Muscle of back (tissue), 3 donors: ENCODE measurements at regions not wholly inside any gene's neighbourhood (a gene's known extent, or its start where the extent isn't known, plus 50 kb on each side); places are given as distances from the start of the nearest gene placed in this dataset.
A peak's percentile ranks its signal among the peaks of the same experiment; 100 is the strongest.
"Not testable (repeated sequence)": the region's sequence is repeated elsewhere in the genome, so short reads cannot be mapped to it uniquely, and the experiment has no call there.

Source experiments
- DNase-seq, 3 donors: peaks; one replicate each; pipeline versions ENCODE4 v3.0.0 to v3.0.0-alpha.2; 2013

- no peak for DNase-seq
Measured at GRCh38 chr9:25453875-25454274, 224.4 kb downstream of the TUSC1 start.

GRCh38 chr9:25449503-25449902 lies 228.7 kb downstream of the TUSC1 start:
- DNase-seq, result no peak

- DNase-seq, result not testable (repeated sequence)
Measured at GRCh38 chr9:25445721-25446120, 232.5 kb downstream of the TUSC1 start.

GRCh38 chr9:25442526-25442925 lies 235.7 kb downstream of the TUSC1 start:
- peak in 1 of 3 donors; percentile 2 for DNase-seq

- DNase-seq, result no peak
Measured at GRCh38 chr9:25427898-25428297, 250.3 kb downstream of the TUSC1 start.

- DNase-seq, result no peak
Measured at GRCh38 chr9:25427290-25427689, 251.0 kb downstream of the TUSC1 start.

- DNase-seq, result no peak
Measured at GRCh38 chr9:25421560-25421959, 256.7 kb downstream of the TUSC1 start.

- DNase-seq, result no peak
Measured at GRCh38 chr9:25418974-25419373, 259.3 kb downstream of the TUSC1 start.

- peak in 1 of 3 donors; percentile 10 for DNase-seq
Measured at GRCh38 chr9:25415718-25416117, 262.5 kb downstream of the TUSC1 start.

GRCh38 chr9:25412646-25413045 lies 265.6 kb downstream of the TUSC1 start:
- no peak for DNase-seq

GRCh38 chr9:25397746-25398145 lies 280.5 kb downstream of the TUSC1 start:
- DNase-seq, result no peak

- no peak for DNase-seq
Measured at GRCh38 chr9:25396828-25397227, 281.4 kb downstream of the TUSC1 start.

GRCh38 chr9:25381141-25381540 lies 297.1 kb downstream of the TUSC1 start:
- DNase-seq, result no peak

GRCh38 chr9:25377039-25377438 lies 301.2 kb downstream of the TUSC1 start:
- DNase-seq, result no peak

GRCh38 chr9:25374281-25374680 lies 304.0 kb downstream of the TUSC1 start:
- DNase-seq, result no peak

GRCh38 chr9:25366906-25367305 lies 311.3 kb downstream of the TUSC1 start:
- DNase-seq, result no peak

GRCh38 chr9:25353783-25354182 lies 324.5 kb downstream of the TUSC1 start:
- DNase-seq, result no peak

GRCh38 chr9:25350011-25350410 lies 328.2 kb downstream of the TUSC1 start:
- DNase-seq, result no peak

GRCh38 chr9:25322142-25322541 lies 356.1 kb downstream of the TUSC1 start:
- DNase-seq, result no peak

- DNase-seq, result peak; percentile 40 to 83 (median 42)
Measured at GRCh38 chr9:25310961-25311360, 367.3 kb downstream of the TUSC1 start.

- no peak for DNase-seq
Measured at GRCh38 chr9:25308549-25308948, 369.7 kb downstream of the TUSC1 start.

GRCh38 chr9:25302601-25303000 lies 375.6 kb downstream of the TUSC1 start:
- peak in 2 of 3 donors; percentile 2 to 17 for DNase-seq

GRCh38 chr9:25288195-25288594 lies 390.0 kb downstream of the TUSC1 start:
- not testable (repeated sequence) for DNase-seq

GRCh38 chr9:25284365-25284764 lies 393.9 kb downstream of the TUSC1 start:
- no peak for DNase-seq

- no peak for DNase-seq
Measured at GRCh38 chr9:25282946-25283345, 395.3 kb downstream of the TUSC1 start.
